SKM-1 treated with dmso at 0.1 percent for 144 hours (cell line): ENCODE measurements at regions not wholly inside any gene's neighbourhood (a gene's known extent, or its start where the extent isn't known, plus 50 kb on each side); places are given as distances from the start of the nearest gene placed in this dataset.
"Not testable (repeated sequence)": the region's sequence is repeated elsewhere in the genome, so short reads cannot be mapped to it uniquely, and the experiment has no call there.

ENCODE experiments used
- DNase-seq: peaks from one replicate; lab custom pipeline; 2025; ENCODE audit not compliant: unreplicated experiment; lab: John Stamatoyannopoulos, UW

DNA sequence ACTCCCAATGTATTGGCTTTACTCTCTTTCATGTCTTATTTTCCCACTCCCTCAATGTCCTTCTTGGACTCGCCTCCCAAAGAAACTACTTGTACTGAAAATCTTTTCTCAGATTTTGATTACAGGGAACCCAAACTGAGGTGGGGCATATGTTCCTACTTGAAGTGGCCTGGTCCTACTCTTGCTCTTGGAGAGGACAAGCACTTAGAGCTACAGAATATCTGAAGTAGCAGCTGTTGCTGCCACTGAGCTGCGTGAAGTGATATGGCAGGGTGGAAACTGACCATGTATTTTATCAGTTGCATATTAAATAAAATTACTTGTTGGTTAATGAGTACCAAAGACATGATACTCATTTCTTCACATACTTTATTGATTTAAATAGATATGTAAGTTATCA, 129.5 kb downstream of the TSEN15 start:
- no peak for DNase-seq

DNA sequence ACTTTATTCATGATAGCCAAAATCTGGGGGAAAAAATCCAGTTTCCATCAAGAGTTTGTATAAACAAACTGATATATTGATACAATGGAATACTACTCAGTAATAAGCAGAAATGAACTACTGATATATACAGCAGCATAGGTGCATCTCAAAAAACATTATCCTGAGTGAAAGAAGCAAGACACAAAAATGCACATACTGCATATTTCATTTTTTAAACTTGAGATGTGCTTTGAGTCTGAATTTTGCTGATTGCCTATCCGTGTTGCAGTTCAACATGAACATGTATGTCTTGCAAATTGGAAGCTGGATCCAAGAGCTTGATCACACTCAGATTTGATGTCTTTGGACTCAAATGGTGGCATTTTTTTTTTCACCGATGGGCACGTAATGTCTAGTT, 132.4 kb downstream of the TSEN15 start:
- no peak for DNase-seq

DNA sequence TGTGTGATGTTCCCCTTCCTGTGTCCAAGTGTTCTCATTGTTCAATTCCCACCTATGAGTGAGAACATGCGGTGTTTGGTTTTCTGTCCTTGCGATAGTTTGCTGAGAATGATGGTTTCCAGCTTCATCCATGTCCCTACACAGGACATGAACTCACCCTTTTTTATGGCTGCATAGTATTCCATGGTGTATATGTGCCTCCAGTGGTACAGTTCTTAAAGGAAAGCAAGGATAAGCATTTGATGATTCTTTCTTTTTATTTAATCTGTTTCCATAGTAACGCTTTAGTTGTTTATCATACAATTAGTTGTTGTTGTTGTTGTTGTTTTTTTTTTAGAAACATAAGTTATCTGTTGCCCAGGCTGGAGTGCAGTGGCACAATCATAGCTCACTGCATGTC, 133.1 kb downstream of the TSEN15 start:
- not testable (repeated sequence) for DNase-seq

DNA sequence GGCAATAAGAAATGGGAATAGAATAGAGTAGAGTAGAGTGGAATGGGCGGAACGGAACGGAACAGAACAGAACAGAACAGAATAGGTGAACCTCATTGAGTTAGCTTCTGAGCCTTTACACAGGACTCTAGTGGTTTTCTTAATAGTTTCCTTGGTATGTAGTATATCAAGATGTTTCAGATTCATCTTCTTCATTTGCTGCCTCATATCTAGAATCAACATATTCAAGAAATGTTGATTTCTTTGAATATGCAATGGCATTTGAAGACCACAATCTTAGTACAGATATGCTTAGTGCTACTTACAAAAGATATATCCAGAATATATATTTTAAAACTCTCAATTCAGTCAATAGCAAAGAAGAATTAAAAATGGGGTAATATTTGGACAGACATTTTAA, 133.8 kb downstream of the TSEN15 start:
- DNase-seq = no peak

DNA sequence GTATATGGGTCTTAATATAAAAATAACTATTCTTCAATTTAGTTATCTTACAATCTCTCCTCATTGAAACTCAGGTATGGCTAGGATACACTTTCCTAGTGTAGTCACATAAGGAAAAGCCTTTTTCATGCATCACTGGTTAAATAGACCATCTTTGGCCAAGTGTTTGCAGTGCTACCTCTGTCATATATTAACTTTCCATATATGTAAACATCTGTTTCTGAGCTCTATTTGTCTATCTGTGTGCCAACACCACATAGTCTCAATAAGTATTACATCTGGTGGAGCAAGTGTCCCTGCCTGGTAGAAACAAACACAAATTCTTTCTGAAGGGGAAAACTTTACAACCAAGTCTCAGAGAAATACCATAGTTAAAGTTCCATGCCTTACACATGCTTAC, 134.6 kb downstream of the TSEN15 start:
- no peak for DNase-seq

DNA sequence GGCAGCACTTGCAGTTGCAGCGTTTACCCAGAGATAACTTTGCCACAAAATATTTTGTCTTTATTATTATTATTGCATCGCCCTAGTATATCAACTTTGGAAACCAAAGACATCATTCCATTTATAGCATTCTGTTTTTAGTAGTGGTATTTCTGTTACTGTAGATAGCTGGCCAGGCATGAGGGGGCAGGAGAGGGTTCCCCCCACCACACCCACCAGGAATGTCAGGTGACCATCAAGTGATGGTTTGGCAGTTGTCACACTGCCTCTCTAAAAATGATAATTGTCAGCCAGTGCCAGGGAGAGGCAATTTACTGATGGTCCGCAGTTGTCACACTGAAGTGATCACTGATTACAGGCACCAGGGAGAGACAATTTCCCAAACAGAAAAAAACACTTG, 135.6 kb downstream of the TSEN15 start:
- DNase-seq = no peak

DNA sequence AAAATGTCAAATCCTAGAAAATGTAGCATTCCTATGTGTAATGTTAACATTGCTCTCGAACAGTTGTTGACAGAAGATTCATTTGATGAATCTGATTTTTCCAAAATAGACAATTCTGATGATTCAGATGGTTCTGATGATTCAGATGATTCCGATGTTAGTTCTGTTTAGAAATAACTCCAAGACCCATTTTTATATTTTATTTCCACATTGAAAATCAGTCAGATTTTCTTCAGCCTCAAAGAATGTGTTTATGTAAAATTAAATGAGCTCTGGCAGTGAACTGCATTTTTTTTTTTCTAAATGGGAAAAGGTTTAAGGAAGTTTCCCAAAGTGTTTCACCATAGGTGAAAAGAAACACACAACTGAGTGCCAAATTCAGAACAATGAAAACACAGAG, 136.5 kb downstream of the TSEN15 start:
- DNase-seq = no peak

DNA sequence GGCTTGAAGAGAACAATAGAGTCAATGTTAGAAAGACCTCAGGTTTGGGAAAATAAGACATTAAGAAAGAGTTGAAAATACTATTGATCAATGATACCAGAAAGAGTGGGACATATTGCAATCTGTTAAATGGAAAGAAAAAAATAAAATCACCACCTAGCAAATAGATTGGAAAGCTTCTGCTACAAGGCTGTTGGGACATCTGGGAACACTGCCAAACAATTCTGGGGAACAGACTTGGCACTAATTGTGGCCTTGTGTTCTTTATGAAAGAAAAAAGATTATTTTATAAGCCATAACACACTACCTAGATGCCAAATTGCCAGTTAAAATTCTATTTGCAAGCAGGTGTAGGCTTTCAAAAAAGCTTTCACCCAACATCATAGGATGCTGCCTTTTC, 137.8 kb downstream of the TSEN15 start:
- no peak for DNase-seq

DNA sequence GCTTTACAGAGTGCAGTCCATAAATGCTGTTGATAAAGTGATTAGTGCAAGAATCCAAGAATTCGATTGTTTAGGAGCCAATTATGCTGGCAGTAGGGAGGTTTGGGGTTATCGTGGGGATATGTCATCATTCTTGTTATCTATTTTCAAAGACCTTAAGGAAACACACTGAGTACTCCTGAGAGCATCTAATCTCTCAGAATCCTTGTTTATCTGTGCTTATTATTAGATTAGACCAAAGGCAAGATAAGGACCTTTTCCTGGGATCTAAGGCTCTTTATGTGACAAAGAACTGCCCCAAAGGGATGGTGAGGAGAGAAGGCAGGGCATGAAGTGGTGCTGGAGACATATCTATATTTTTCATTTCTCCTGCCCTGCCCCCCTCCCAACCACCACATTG, 139.1 kb downstream of the TSEN15 start:
- no peak for DNase-seq

DNA sequence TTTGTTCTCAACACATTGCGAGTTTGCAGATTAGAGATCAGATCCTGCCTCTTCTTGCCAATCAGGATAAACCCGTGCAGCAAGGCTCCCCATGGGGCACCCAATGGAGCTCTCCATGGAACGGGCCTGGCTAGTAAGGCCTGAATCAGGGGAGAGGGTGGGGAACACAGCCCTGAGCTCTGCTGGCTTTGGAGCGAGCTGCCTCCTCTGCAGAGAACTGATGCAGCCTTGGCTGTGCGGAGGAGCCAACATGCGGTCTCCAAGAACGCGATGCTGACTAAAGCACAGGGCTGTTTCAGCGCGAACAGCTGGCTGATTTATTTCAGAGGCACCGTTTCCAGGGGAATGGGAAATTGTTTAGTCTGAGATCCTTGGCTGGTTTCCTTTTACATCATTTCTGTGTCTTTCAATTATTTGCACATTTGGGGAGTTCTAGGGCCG, 139.7 kb downstream of the TSEN15 start:
- no peak for DNase-seq

DNA sequence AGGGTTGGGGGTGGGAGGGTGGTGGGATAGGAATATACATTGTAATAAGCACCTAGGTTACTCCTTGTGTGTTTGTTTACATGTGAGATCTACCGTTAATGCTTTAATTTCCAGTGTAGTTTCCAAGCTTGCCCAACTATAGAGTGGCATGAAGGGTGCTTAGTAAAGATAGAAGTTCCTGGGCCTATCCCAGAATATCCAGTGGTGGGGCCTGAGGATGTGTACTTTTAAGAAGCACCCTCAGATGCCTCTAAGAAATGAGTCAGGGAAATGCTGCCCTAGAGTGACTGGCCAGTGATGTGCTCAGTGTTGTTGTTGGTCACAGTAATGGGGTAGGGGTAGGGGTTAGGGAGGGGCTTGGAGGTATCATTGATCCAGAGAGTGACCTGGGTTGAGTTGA, 141.3 kb downstream of the TSEN15 start:
- DNase-seq = no peak

DNA sequence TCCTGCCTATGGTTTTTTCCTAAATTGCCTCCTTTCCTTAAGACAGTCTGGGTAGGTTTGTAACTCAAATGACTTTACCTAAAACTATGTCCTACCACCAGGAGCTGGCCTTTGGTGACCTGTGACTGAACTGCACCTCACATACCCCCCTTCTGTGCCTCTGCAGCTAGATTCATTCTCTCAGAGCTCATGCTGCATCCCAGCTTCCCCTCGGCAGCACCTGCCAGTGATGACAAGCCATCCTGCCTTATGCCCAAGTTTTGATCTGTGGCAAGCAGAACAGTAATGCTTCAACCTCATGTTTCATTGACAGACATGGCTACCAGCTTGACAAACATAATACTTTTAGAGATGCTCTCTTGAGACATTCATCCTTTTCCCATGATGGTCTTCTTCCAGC, 141.9 kb downstream of the TSEN15 start:
- no peak for DNase-seq

DNA sequence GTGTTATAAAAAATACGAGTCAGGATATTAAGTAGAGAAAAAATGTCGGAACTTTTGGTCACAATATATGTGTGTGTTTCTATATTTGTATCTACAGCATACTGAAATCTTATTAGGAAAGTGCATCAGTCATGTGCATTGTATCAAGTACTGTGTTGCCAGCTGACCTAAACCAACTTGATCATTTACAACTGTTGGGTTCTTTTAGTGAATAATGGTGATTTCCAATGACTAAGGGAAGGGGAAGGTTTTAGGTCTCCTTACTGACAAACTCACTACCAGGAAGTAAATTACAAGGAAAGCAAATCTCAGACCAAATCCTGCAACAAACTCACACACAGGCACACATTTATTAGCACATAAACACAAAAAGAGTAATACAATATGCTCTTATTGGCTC, 142.7 kb downstream of the TSEN15 start:
- DNase-seq = no peak

DNA sequence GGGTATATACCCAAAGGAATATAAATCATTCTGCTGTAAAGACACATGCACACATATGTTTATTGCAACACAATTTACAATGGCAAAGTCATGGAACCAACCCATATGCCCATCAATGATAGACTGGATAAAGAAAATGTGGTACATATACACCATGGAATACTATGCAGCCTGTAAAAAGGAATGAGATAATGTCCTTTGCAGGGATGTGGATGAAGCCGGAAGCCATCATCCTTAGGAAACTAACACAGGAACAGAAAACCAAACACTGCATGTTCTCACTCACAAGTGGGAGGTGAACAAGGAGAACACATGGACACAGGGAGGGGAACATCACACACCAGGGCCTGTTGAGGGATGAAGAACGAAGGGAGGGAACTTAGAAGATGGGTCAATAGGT, 144.2 kb downstream of the TSEN15 start:
- not testable (repeated sequence) for DNase-seq

DNA sequence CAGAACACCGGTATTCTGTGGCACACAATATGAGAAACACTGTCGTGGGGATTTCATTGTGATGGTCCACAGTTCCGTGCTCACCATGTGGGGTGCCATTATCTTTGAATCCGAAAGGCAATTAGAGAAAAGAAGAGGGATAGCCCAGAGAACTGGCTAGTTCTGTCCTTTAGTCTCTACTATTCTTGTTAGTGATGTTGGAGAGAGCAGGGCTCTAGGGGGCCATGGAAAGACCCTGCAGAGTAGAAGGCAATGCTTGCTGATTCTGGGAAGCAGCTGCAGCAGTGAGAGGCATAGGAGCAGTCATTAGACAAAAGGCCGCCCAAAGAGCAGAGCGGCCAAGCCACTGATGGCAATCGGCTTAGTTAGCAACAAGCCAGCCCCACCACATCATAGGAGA, 146.3 kb downstream of the TSEN15 start:
- no peak for DNase-seq

DNA sequence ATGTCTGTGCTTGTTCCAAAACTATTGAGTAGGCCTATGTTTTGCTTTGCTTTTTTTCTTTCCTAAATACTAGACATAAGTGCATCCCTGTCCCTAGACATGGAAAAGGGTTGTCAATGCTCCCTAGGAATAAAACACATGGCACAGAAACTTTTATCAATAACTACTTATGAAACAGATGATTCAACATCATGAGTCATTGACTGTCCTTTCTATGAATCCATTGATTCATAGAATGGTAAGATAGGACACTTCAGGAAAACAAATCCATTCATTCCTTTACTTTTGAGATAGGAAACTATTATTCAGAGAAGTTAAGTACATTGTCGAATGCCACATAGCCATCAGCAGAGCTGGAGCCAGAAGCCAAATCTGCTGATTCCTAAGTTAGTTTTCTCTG, 147.5 kb downstream of the TSEN15 start:
- no peak for DNase-seq

DNA sequence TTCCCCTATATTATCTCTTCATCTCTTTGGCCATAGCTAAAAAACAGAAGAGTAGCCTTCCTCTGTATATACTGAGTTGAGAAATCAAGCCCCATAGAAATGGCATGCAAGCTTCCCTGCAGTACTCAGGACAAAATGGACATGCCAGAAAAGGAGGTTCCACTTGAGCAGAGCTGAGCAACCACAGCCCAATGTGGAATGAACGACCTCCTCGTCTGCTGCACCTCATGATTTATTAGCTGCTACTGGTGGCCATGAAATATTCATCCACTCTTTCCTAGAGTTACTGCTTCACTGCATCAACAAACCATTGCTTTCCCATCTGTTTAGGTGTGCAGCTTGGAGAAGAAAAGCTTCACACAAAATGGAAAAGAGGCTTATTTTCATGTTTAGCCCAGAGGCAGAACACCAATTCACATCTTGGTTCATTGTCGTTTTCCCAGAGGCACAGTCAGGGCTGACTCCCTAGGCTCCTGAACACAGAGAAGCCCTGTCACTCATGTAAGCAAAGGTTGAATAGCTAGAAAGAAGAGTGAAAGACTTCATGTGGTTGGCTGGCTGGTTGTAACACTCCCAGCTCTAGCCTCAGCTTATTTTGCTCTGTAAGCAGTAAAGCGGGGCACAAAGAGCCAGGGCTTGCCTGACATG, 148.0 kb downstream of the TSEN15 start:
- no peak for DNase-seq

DNA sequence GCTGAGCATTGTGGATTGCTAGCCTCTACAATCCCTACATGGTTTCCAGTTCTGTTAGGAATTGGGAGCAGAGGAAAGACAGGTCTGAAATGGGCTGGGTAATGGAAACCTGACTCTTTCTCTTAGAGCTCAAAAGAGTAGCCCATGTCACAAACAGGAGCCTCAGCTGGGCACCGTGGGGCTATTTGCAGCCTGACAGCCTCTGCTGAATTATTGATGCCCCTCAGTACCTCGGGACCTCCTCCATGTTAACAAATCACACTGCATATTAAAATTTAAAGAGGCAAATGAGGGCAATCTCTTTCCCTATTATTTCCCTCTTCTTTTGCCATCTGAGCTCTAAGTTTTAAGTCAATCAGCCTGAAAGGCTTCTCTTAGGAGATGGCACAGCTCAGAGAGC, 157.1 kb downstream of the TSEN15 start:
- no peak for DNase-seq

DNA sequence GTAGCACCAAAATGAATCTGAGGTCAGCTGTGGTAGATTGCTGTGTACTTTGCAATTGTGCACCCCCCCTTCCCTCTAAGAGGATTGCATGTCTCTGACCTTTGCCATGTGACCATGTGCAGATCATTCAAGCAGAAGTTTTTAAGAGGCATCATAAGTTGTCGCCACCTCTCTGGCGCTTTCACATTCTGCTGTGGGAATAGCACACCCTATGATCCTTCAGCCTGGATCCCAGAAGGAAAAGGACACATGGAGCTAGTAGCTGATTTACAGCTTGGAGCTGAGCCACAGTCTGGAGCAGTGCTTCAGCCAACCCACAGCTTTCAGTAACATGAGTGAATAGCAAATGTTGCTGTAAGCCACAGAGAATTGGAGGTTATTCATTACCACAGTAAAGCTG, 158.5 kb downstream of the TSEN15 start:
- no peak for DNase-seq

DNA sequence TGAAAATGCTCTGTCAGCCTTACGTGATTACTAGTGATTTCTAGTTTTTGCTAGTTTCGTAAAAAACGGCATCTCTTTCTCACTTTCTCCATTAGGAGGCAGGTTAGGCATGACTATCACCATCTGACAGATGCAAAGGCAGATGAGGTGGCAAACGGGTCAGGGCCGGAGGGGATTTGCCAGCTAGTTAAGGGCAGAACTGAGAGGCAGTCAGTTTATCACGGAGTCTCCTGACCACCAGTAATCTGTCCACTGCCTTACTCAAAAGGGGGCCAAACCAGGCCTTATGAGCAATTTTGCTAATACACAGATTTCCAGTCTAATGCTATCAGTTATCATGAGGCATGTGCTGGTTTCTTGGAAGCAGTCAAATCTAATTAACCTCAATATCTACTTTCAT, 159.3 kb downstream of the TSEN15 start:
- DNase-seq = no peak

DNA sequence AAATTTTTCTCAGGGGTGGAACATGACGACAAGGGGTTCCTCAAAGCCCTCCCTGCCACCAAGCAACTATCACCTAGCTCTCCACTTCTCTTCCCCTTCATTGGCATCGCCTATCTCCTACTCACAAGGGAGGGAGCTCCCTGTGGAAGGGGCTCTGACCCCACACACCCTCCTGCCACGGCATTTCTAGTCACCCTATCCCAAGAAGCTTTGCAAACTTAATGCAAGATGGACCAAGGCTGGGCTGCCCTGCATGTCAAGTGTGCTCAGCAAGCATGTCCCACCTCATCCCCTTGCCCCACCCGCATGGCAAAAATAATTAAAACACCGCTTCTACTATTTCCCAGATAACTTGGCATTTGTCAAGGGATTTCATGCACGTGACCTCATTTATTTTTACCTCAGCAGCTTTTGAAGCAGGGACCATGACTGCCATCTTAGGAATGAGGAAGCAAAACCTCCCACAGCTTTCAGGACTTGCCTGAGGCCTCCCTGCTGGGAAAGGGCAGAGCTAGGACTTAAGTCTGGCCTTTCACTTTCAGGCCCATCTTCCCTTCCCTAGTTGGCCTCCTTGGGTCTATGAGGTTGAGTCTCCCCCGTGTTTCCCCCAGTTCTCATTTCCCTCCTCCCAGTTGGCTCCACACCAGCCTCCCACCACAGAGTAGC, 161.3 kb downstream of the TSEN15 start:
- DNase-seq = peak; percentile 63

DNA sequence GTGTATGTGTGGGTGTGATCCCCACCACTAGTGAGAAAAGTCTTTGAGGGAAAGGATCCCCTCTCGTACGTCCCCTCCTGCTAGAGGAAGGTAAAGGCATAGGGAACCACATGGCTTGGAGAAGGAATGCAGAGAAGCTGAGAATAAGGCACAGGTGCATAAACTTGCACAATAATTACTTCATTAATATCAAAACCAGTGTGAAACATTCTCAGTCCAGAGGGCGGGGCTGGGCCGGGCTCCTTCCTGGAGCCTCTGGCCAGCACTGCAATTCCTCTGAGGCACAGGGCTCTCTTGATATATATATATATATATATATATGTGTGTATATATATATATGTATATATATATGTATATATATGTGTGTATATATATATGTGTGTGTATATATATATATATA, 162.6 kb downstream of the TSEN15 start:
- no peak for DNase-seq

DNA sequence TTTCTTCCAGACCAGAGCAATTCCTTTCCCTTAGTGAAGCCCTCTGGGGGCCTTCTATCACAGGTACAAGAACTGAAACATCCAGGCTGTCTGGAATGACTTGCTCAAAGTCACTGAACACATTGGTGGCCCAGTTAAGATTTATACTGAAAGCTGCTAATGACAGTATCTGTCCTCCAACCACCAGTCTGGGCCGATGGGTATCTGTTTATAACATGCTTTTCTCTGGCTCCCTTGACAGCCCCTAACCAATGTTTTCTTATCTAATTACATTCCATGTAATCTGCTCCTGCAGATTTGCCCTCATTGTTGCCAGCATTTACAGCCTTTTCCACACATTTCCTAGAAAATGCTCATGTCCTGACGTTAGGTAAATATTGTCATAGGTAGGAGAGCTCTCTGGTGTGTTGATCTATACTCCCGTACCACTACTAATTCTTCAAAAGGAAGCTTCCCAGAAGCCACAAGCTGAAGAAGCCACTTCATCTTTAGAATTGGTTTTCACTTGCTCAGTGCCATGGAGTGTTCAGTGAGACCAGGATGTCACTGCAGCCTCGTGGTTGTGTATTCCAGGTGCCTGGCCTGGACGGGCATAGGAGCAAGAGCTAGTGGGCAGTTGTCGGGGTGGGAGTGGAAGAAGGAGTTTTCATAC, 163.9 kb downstream of the TSEN15 start:
- no peak for DNase-seq
